ENCODE measurements at regions not wholly inside any gene's neighbourhood (a gene's known extent, or its start where the extent isn't known, plus 50 kb on each side); places are given as distances from the start of the nearest gene placed in this dataset.

DNA sequence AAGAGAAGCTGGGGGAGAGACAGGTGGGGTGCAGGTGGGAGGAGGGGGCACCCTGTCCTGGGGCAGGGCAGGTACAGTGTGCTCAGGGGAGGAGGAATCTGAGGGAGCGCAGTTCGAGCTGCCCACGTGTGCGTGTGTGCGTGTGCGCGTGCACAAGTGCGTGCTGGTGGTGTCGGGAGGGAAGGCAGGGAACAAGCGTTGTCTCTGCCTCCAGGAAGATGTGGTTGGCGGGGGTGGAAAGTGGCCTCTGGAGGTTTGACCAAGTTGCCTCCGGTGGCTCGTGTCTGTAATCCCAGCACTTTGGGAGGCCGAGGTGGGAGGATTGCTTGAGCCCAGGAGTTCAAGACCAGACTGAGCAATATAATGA is 49.9 kb upstream of the THY1 start:
- DNase-seq: no peak

Data from CD4-positive, alpha-beta T cell treated with Interleukin-17A for 4 hours (primary cell).